Osteoblast (primary cell): ENCODE measurements at regions not wholly inside any gene's neighbourhood (a gene's known extent, or its start where the extent isn't known, plus 50 kb on each side); places are given as distances from the start of the nearest gene placed in this dataset.

Source experiments
- DNase-seq: peaks from one replicate; pipeline ENCODE4 v3.0.0; 2011; ENCODE audit warnings: low spot score, mixed read lengths; ENCODE audit not compliant: insufficient read length; ENCODE audit errors: missing footprints
- H2AFZ ChIP-seq: 2 replicates; pipeline ENCODE4 v1.6.0; 2011; ENCODE audit warnings: mild to moderate bottlenecking, low read length
- H3K27ac ChIP-seq: 2 replicates; pipeline ENCODE4 v1.5.1; 2011; ENCODE audit warnings: mild to moderate bottlenecking, low read depth, low read length, moderate library complexity
- H3K27me3 ChIP-seq: 2 replicates; pipeline ENCODE4 v1.6.0; 2012; ENCODE audit warnings: mild to moderate bottlenecking, control low read depth, inconsistent platforms, low read length, moderate library complexity; ENCODE audit not compliant: insufficient read depth
- H3K36me3 ChIP-seq: 2 replicates; pipeline ENCODE4 v1.5.1; 2011; ENCODE audit warnings: mild to moderate bottlenecking, low read length, control low read depth, moderate library complexity; ENCODE audit not compliant: insufficient read depth
- H3K4me1 ChIP-seq: 2 replicates; pipeline ENCODE4 v1.5.1; 2011; ENCODE audit warnings: mild to moderate bottlenecking, low read length, control low read depth, moderate library complexity; ENCODE audit not compliant: insufficient read depth
- H3K4me2 ChIP-seq: 2 replicates; pipeline ENCODE4 v1.6.0; 2011; ENCODE audit warnings: mild to moderate bottlenecking, low read length; ENCODE audit not compliant: insufficient read depth
- H3K4me3 ChIP-seq: fragments of 200-600 bp; sonication (generic); 3 replicates; pipeline ENCODE4 v1.5.1; 2012; ENCODE audit warnings: mild to moderate bottlenecking, low read length, inconsistent platforms; ENCODE audit not compliant: insufficient read depth
- H3K79me2 ChIP-seq: 2 replicates; pipeline ENCODE4 v1.6.0; 2012; ENCODE audit warnings: mild to moderate bottlenecking, low read length, control low read depth, inconsistent platforms; ENCODE audit not compliant: insufficient read depth
- H3K9me3 ChIP-seq: 2 replicates; pipeline ENCODE4 v1.5.1; 2011; ENCODE audit warnings: low read depth, low read length, control low read depth
- H4K20me1 ChIP-seq: 2 replicates; pipeline ENCODE4 v1.6.0; 2012; ENCODE audit warnings: mild to moderate bottlenecking, low read length, control low read depth; ENCODE audit not compliant: insufficient read depth
- TF ChIP-seq, protein P1 (sequence below): IDR thresholded peaks from 2 replicates; pipeline ENCODE4 v1.5.1; 2011; ENCODE audit warnings: mild to moderate bottlenecking, low read depth, low read length, moderate library complexity; ENCODE audit errors: extremely low read depth

DNA sequence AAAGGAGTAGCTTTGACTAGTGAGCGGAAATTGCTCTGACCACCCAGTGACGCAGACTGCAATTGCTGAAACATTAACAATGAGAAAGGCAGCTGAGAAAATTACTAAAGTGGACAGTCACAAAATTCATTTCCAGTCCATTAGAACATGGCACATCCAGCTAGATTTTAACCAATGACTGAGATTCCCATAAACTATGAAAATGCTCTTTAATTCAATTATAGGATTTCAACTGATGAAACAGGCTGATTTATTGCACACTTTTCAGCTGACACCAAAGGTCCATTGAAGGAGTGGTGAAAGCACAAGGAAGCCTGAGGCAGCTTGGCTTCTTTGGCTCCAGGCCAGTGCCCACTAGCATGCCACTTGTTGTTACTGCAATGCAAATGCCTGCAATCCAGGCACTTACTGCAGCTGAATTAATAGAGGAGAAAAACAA is 933.4 kb downstream of the SLITRK6 start:
- no peak for DNase-seq

DNA sequence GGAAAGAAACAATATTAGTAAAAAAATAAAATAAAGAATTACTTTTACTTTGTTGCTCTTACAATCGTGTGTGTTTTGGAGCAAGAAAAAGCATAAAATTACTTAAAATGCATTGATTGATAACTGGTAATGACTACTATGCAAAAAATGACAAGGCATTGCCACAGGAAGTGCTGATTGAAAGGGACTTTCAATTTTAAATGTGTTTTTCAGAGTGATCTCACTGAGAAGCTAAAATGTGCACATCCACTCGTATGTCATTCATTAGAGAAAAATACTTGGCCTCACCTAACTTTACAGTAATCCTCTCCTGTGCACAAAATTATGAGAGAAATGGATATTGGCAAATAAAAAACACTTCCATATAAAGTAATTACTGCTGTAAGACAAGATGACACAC is 934.9 kb downstream of the SLITRK6 start:
- TF ChIP-seq, protein P1, sequence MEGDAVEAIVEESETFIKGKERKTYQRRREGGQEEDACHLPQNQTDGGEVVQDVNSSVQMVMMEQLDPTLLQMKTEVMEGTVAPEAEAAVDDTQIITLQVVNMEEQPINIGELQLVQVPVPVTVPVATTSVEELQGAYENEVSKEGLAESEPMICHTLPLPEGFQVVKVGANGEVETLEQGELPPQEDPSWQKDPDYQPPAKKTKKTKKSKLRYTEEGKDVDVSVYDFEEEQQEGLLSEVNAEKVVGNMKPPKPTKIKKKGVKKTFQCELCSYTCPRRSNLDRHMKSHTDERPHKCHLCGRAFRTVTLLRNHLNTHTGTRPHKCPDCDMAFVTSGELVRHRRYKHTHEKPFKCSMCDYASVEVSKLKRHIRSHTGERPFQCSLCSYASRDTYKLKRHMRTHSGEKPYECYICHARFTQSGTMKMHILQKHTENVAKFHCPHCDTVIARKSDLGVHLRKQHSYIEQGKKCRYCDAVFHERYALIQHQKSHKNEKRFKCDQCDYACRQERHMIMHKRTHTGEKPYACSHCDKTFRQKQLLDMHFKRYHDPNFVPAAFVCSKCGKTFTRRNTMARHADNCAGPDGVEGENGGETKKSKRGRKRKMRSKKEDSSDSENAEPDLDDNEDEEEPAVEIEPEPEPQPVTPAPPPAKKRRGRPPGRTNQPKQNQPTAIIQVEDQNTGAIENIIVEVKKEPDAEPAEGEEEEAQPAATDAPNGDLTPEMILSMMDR = no peak
- Histone ChIP-seq H3K4me3 (no peak overlapping the region), H3K4me1 (no peaks in the 10 kb centered on the region), H2AFZ (no peak overlapping the region), H3K4me2 (no peak overlapping the region), H3K9me3 (peaks cover 3% of the 10 kb centered on the region), H4K20me1 (no peaks in the 10 kb centered on the region), H3K27me3 (no peaks in the 10 kb centered on the region), H3K27ac (no peak overlapping the region), H3K79me2 (no peaks in the 10 kb centered on the region), H3K36me3 (no peaks in the 10 kb centered on the region)
- DNase-seq = no peak

More for the DNA sequence above, 933.4 kb downstream of the SLITRK6 start:
- Histone ChIP-seq H3K4me3 (no peak overlapping the region), H3K4me1 (no peaks in the 10 kb centered on the region), H3K36me3 (no peaks in the 10 kb centered on the region), H2AFZ (no peak overlapping the region), H4K20me1 (no peaks in the 10 kb centered on the region), H3K4me2 (no peak overlapping the region), H3K27me3 (no peaks in the 10 kb centered on the region), H3K27ac (no peak overlapping the region), H3K9me3 (peaks cover under 1% of the 10 kb centered on the region), H3K79me2 (no peaks in the 10 kb centered on the region)
- TF ChIP-seq, protein P1 = no peak

DNA sequence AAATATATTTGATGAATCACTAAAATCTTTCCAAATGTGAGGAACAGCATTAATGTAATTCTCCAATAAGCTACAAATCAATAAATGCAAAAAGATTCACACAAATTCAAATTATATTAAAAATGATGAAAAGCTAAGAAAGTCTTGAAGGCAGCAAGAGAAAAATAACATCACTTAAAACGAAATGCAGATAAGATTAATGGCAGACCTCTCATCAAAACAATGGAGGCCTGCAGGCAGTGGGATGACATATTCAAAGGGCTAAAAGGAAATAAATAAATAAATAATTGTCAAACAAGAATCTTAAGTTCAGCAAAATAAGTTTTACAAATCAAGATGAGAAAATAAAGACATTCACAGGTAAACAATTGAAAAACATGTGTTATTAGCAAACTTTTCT is 952.1 kb downstream of the SLITRK6 start:
- no peak overlapping the region for H2AFZ ChIP-seq
- H3K27ac ChIP-seq = no peak overlapping the region
- H3K4me2 ChIP-seq = no peak overlapping the region
- no peaks in the 10 kb centered on the region for H4K20me1 ChIP-seq
- no peaks in the 10 kb centered on the region for H3K36me3 ChIP-seq
- no peaks in the 10 kb centered on the region for H3K27me3 ChIP-seq
- no peaks in the 10 kb centered on the region for H3K4me1 ChIP-seq
- TF ChIP-seq, protein P1 = no peak
- no peaks in the 10 kb centered on the region for H3K79me2 ChIP-seq
- DNase-seq = no peak
- H3K9me3 ChIP-seq = peaks cover 4% of the 10 kb centered on the region
- H3K4me3 ChIP-seq = no peak overlapping the region

DNA sequence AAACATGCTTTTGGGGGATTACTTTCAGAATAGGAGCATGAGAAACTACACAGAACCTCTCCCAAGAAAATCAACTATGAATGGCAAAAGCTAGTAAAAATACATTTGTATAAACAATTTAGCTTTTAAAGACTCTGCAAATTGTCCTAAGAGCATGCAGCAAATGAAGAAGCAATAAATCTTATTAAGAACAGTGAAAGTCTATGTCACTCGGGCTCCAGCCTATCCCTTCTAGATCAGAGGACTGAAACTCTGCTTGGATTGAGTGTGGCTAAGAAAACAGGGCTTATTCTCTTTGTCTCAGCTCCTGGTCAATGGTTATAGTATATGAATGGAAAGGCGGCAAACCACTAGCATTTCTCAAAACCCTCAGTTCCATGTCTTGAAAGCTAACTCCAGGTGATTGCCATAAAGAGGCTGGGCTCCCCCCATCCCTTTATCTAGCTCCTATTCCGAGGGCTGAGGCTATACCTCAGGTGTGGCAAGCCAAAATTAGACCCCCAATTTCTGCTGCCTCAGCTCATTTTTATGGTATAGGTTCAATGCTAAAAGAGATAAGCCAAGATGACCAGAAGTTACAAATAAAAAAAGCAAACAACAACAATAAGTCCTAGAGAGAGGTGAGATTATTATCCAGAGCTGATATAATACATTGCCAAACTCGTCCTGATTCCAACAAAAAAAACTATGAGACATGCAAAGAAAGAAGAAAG is 953.2 kb downstream of the SLITRK6 start:
- Histone ChIP-seq H3K36me3 (no peaks in the 10 kb centered on the region), H3K79me2 (no peaks in the 10 kb centered on the region), H2AFZ (no peak overlapping the region), H3K9me3 (peaks cover 4% of the 10 kb centered on the region), H3K4me3 (no peak overlapping the region), H3K4me1 (no peaks in the 10 kb centered on the region), H4K20me1 (no peaks in the 10 kb centered on the region), H3K27me3 (no peaks in the 10 kb centered on the region), H3K27ac (no peak overlapping the region), H3K4me2 (no peak overlapping the region)
- DNase-seq = no peak
- TF ChIP-seq, protein P1 = no peak
